ENCODE measurements at regions not wholly inside any gene's neighbourhood (a gene's known extent, or its start where the extent isn't known, plus 50 kb on each side); places are given as distances from the start of the nearest gene placed in this dataset.
"Not testable (repeated sequence)": the region's sequence is repeated elsewhere in the genome, so short reads cannot be mapped to it uniquely, and the experiment has no call there.

GRCh38 chr14:19163891-19164290 lies 196.7 kb downstream of the POTEM start:
- peak; percentile 0 for DNase-seq
- in situ Hi-C loops (cut with HindIII; ENCODE audit: low pct_ligation_motif_present, low pct_unique_long_range_greater_than_20kb, low sequenced_read_pairs) = not testable (repeated sequence)

- DNase-seq; in situ Hi-C loops (cut with HindIII; ENCODE audit: low pct_ligation_motif_present, low pct_unique_long_range_greater_than_20kb, low sequenced_read_pairs): not testable (repeated sequence)
These were observed 197.2 kb downstream of the POTEM start for GRCh38 chr14:19164426-19164825.

DNA sequence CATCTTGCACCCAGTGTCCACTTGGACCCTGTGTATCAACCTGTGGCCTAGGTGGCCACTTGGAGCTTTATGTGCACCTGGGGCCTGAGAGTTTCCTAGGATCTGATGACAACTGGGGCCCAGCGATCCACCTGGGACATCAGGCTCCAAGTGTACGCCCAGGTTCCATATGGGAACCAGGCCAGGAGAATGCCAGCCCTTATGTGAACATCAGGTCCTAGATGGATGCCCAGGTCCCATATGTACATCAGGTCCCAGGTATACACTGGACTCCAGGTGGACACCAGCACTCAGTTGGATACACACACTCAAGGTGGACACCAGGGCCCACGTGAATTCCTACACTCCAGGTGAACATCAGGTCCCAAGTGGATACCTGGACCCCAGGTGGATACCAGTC lies 198.8 kb downstream of the POTEM start:
- in situ Hi-C loops (cut with HindIII; ENCODE audit: low pct_ligation_motif_present, low pct_unique_long_range_greater_than_20kb, low sequenced_read_pairs); DNase-seq: not testable (repeated sequence)

DNA sequence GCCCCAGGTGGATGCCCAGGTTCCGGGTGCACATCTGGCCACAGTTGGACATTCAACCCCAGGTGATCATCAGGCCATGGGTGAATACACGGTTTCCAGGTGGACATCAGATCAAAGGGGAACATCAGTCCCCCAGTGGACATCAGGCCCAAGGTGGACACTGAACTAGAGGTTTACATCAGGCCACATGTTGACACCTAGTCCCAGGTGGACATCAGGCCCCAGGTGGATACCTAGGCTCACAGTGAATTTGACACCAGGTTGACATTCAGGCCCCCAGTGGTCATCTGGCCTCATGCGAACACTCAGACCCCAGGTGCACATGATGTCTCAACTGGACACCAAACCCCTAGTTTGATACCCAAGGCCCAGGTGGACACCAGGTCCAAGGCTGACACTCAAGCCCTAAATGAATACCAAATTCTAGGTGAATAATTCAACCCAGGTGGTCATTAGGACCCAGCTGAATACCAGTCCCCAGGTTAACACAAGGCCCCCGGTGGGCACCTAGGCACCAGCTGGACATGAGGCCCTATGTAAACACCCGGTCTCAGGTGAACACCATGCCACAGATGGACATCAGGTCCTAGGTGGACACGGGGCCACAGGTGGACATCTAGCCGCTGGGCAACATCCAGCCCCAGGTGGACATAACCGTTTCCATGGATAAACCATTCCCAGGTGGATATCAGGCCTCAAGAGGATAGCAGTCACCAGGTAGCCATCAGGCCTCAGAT lies 200.4 kb downstream of the POTEM start:
- in situ Hi-C loops (cut with HindIII; ENCODE audit: low pct_ligation_motif_present, low pct_unique_long_range_greater_than_20kb, low sequenced_read_pairs) = not testable (repeated sequence)

DNA sequence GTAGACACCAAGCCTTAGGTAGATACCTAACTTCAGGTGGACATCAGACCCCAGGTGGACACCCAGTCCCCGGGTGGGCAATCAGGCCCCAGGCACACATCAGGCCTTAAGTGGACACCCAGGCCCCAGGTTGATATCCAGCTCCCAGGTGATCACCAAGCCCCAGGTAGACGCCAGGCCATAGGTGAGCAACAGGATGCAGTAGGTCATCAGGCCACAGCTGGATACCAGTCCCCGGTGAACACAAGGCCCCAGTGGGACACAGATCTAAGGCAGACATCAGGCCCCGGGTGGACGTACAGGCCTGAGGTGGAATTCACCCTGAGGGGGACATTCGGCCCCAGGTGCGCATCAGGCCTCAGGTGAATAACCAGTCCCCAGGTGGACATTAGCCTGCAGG lies 201.0 kb downstream of the POTEM start:
- in situ Hi-C loops (cut with HindIII; ENCODE audit: low pct_ligation_motif_present, low pct_unique_long_range_greater_than_20kb, low sequenced_read_pairs) = not testable (repeated sequence)

More for the DNA sequence above, 200.4 kb downstream of the POTEM start:
- DNase-seq = peak; percentile 0

DNA sequence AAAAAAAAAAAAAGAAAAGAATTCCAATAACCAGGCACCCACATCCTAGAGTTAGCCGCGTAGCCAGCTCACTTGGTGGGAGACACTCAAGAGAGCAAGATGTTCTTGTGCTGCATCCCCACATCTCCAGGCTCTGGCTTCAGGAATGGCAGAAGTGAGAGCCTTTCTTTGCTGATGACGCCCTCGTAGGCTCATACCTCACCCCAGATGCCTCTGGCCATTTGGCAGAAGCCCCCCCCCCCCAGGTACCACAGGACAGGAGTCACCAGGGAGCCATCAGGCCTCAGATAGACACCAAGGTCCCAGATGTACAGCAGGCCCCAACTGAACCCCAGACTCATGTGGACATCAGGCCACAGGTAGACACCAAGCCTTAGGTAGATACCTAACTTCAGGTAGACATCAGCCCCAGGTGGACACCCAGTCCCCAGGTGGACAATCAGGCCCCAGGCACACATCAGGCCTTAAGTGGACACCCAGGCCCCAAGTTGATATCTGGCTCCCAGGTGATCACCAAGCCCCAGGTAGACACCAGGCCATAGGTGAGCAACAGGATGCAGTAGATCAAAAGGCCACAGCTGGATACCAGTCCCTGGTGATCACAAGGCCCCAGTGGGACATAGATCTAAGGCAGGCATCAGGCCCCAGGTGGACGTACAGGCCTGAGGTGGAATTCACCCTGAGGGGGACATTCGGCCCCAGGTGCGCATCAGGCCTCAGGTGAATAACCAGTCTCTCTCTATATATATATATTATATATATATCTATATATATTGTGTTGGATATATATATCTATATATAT lies 202.5 kb downstream of the POTEM start:
- in situ Hi-C loops (cut with HindIII; ENCODE audit: low pct_ligation_motif_present, low pct_unique_long_range_greater_than_20kb, low sequenced_read_pairs) = not testable (repeated sequence)
- peak; percentile 0 for DNase-seq

More for the DNA sequence above, 201.0 kb downstream of the POTEM start:
- not testable (repeated sequence) for DNase-seq

DNA sequence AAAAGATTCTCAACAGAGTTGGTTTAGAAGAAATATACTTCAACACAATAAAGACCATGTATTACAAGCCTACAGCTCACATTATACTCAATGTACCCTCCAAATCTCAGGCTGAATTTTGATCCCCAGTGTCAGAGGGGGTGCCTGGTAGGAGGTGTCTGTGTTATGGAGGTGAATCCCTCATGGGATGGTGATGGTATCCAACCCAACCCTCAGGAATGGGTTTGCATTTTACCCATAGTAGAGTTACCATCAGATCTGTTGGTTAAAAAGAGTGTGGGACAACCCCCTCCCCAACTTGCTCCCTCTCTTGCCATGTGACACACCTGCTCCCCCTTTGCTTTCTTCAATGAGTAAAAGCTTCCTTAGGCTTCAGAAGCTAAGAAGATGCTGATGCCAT lies 205.5 kb downstream of the POTEM start:
- in situ Hi-C loops (cut with HindIII; ENCODE audit: low pct_ligation_motif_present, low pct_unique_long_range_greater_than_20kb, low sequenced_read_pairs); DNase-seq: not testable (repeated sequence)

GRCh38 chr14:19173188-19173587 lies 206.0 kb downstream of the POTEM start:
- DNase-seq; in situ Hi-C loops (cut with HindIII; ENCODE audit: low pct_ligation_motif_present, low pct_unique_long_range_greater_than_20kb, low sequenced_read_pairs): not testable (repeated sequence)

DNA sequence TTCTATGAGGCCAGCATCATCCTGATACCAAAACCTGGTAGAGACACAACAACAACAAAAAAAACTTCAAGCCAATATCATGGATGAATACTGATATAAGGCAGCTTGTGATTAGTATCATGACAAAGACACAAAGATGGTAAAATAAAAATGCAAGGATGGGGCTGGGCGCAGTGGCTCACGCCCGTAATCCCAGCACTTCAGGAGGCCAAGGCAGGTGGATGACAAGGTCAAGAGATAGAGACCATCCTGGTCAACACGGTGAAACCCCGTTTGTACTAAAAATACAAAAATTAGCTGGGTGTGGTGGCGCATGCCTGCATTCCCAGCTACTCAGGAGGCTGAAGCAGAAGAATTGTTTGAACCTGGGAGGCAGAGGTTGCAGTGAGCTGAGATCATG lies 210.2 kb downstream of the POTEM start:
- DNase-seq; in situ Hi-C loops (cut with HindIII; ENCODE audit: low pct_ligation_motif_present, low pct_unique_long_range_greater_than_20kb, low sequenced_read_pairs): not testable (repeated sequence)

DNA sequence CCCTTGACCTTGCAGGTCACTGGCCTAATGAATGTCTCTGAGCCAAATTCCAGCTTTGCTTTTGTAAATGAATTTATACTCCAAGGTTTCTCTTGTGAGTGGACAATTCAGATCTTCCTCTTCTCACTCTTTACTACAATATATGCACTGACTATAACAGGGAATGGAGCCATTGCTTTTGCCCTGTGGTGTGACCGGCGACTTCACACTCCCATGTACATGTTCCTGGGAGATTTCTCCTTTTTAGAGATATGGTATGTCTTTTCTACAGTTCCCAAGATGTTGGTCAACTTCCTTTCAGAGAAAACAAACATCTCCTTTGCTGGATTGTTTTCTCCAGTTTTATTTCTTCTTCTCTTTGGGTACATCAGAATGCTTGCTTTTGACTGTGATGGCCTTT lies 213.1 kb downstream of the POTEM start:
- in situ Hi-C loops (cut with HindIII; ENCODE audit: low pct_ligation_motif_present, low pct_unique_long_range_greater_than_20kb, low sequenced_read_pairs); DNase-seq: not testable (repeated sequence)

GRCh38 chr14:19180881-19181280 lies 213.6 kb downstream of the POTEM start:
- DNase-seq; in situ Hi-C loops (cut with HindIII; ENCODE audit: low pct_ligation_motif_present, low pct_unique_long_range_greater_than_20kb, low sequenced_read_pairs): not testable (repeated sequence)

DNA sequence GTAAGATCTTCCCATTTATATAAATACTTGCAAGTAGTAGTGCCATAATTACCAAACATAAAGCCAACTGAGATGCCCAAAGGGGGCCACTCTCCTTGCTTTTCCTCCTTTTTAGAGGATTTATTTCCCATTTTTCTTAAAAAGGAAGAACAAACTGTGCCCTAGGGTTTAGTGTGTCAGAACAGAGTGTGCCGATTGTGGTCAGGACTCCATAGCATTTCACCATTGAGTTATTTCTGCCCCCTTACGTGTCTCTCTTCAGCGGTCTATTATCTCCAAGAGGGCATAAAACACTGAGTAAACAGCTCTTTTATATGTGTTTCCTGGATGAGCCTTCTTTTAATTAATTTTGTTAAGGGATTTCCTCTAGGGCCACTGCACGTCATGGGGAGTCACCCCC lies 227.9 kb downstream of the POTEM start:
- in situ Hi-C loops (cut with HindIII; ENCODE audit: low pct_ligation_motif_present, low pct_unique_long_range_greater_than_20kb, low sequenced_read_pairs) = not testable (repeated sequence)

GRCh38 chr14:19197488-19198234 lies 230.4 kb downstream of the POTEM start:
- DNase-seq = not testable (repeated sequence)

More for the DNA sequence above, 227.9 kb downstream of the POTEM start:
- DNase-seq = not testable (repeated sequence)

GRCh38 chr14:19198341-19198740 lies 231.1 kb downstream of the POTEM start:
- in situ Hi-C loops (cut with HindIII; ENCODE audit: low pct_ligation_motif_present, low pct_unique_long_range_greater_than_20kb, low sequenced_read_pairs); DNase-seq: not testable (repeated sequence)

More at GRCh38 chr14:19197488-19198234, 230.4 kb downstream of the POTEM start:
- in situ Hi-C loops (cut with HindIII; ENCODE audit: low pct_ligation_motif_present, low pct_unique_long_range_greater_than_20kb, low sequenced_read_pairs) = not testable (repeated sequence)

GRCh38 chr14:19201394-19202052 lies 232.6 kb downstream of the POTEG start:
- in situ Hi-C loops (cut with HindIII; ENCODE audit: low pct_ligation_motif_present, low pct_unique_long_range_greater_than_20kb, low sequenced_read_pairs); DNase-seq: not testable (repeated sequence)

DNA sequence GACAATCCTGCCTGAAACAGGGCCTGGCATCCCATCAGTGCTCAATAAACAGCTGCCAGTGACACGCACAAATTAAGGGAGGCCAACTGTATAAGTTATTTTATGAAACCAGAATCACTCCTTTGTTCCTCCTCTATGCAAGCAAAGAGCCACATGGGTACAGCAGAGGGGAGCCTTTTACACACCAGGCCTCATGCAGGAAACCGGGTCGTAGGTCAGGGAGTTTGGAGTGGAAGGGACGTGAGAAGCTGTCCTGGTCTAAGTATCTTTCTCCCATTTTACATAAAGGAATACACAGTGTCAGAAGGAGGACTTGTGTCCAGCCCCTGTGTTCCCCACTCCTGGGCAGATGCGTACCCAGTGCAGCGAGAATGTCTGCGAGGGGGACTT lies 232.1 kb downstream of the POTEG start:
- DNase-seq; in situ Hi-C loops (cut with HindIII; ENCODE audit: low pct_ligation_motif_present, low pct_unique_long_range_greater_than_20kb, low sequenced_read_pairs): not testable (repeated sequence)

DNA sequence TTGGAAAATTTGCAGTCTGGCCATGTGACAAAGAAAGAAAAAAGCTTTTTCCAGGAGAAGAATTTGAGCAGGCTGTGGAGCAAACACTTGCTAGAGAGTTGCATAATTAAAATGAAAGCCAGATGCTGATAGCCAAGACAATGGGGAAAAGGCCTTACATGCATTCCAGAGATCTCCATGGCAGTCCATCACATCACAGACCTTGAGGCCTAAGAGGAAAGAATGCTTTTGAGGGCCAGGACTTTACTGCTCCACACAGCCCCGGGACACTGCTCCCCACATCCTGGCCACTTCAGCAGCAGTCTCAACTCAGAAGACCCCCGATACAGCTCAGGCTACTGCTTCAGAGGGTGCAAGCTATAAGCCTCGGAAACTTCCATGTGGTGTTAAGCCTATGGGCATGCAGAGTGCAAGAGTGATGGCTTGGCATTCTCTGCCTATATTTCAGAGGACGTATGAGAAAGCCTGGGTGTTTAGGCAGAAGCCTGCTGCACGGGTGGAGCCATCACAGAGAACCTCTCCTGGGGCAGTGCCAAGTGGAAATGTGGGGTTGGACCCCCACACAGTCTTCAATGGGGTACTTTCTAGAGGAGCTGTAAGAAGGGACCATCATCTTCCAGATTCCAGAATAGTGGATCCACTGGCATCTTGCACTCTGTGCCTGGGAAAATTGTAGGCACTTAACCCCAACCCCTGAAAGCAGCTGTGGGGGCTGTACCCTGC lies 230.7 kb downstream of the POTEG start:
- DNase-seq; in situ Hi-C loops (cut with HindIII; ENCODE audit: low pct_ligation_motif_present, low pct_unique_long_range_greater_than_20kb, low sequenced_read_pairs): not testable (repeated sequence)

DNA sequence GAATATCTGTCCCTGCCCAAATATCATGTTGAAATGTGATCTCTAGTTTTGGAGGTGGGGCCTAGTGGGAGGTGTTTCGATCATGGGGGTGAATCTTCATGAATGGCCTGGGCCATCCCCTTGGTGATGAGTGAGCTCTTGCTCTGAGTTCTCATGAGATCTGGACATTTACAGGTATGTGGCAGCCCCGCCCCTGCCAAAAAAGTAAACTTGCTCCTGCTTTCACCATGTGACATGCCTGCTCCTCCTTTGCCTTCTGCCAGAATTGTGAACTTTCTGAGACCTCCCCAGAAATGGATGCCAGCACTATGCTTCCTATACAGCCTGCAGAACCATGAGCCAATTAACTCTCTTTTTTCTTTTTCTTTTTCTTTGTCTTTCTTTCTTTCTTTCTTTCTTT lies 229.3 kb downstream of the POTEG start:
- DNase-seq; in situ Hi-C loops (cut with HindIII; ENCODE audit: low pct_ligation_motif_present, low pct_unique_long_range_greater_than_20kb, low sequenced_read_pairs): not testable (repeated sequence)
